ENCODE measurements at regions not wholly inside any gene's neighbourhood (a gene's known extent, or its start where the extent isn't known, plus 50 kb on each side); places are given as distances from the start of the nearest gene placed in this dataset.

DNA sequence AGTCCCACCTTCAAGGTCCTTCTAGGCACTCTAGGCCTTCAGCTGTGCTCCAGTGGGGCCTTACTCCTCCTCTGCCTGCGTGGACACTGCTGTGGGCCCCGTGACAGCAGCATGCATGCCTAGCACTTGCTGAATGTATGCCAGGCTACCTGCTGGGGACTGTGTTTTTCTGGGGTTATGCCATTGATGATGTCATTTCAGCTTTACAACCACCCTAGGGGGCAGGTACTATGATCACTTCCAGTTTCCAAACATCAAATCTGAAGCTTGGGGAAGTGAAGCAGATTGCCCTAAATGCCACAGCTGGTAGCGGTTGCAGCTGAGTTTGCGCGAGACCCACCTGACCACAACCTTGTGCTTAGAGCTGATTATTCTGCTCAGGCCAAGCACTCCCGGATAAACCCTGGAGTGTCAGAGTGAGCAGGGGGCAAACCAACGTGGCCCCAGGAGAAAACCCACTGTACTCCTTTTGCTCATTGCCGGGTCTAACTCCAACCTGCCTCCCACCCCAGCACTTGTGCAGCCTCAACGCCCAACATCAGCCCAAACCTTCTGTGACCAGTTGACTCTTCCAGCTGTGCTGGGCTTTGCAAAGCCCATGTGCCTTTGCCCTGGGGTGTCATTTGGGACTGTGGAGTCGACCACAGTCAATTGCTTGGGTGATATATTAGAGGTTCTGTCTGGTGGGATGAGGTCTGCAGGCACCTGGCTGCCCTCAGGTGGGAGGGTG lies 168.4 kb downstream of the ENGASE start:
- peak in 1 of 3 donors; percentile 22 for DNase-seq
- Histone ChIP-seq H3K9me3 (no peaks in the 10 kb centered on the region), H3K27ac (no peak overlapping the region), H3K4me3 (no peak overlapping the region), H3K36me3 (no peaks in the 10 kb centered on the region), H3K4me1 (no peaks in the 10 kb centered on the region), H3K27me3 (no peaks in the 10 kb centered on the region)
- TF ChIP-seq POLR2A (IDR thresholded peaks at IDR 0.05): no peak
- TF ChIP-seq, protein P1, sequence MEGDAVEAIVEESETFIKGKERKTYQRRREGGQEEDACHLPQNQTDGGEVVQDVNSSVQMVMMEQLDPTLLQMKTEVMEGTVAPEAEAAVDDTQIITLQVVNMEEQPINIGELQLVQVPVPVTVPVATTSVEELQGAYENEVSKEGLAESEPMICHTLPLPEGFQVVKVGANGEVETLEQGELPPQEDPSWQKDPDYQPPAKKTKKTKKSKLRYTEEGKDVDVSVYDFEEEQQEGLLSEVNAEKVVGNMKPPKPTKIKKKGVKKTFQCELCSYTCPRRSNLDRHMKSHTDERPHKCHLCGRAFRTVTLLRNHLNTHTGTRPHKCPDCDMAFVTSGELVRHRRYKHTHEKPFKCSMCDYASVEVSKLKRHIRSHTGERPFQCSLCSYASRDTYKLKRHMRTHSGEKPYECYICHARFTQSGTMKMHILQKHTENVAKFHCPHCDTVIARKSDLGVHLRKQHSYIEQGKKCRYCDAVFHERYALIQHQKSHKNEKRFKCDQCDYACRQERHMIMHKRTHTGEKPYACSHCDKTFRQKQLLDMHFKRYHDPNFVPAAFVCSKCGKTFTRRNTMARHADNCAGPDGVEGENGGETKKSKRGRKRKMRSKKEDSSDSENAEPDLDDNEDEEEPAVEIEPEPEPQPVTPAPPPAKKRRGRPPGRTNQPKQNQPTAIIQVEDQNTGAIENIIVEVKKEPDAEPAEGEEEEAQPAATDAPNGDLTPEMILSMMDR (IDR thresholded peaks at IDR 0.05): no peak

DNA sequence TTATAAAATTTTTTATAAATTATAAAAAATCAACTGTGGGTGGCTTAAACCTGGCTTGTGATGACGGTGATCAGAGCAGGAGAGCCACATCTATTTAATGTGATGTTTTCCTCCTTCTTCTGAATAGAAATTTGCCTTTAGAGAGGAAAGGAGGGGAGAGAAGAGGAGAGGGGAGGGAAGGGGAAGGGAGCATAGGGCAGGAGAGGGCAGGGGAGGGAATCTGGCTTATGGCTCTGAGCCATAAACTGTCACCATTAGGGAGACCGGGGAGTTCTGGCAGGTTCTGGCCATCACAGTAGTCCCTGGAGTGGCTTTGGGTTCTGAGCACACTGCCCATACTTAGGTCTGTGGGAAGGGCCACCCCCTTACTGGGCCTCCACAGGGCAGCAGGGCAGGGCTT lies 167.8 kb downstream of the ENGASE start:
- Histone ChIP-seq H3K27me3 (no peaks in the 10 kb centered on the region), H3K36me3 (no peaks in the 10 kb centered on the region), H3K9me3 (no peaks in the 10 kb centered on the region), H3K4me1 (no peaks in the 10 kb centered on the region), H3K4me3 (no peak overlapping the region), H3K27ac (no peak overlapping the region)
- TF ChIP-seq POLR2A (IDR thresholded peaks at IDR 0.05): no peak
- TF ChIP-seq, protein P1 (IDR thresholded peaks at IDR 0.05): no peak
- DNase-seq: no peak

DNA sequence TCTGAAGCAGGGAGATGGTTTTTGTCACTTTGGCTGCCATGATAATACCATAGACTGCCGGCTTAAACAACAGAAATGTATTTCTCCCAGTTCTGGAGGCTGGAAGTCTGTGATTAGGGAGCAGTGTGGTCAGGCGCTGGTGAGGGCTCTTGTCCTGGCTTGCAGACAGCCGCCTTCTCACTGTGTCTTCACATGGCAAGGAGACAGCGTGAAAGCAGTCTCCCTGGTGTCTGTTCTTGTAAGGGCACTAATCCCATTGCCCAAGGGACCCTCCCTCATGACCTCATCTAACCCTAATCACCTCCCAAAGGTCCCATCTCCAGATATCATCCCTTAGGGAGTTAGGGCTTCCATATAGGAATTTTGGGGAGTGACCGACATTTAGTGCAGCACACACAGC lies 167.0 kb downstream of the ENGASE start:
- DNase-seq: no peak

DNA sequence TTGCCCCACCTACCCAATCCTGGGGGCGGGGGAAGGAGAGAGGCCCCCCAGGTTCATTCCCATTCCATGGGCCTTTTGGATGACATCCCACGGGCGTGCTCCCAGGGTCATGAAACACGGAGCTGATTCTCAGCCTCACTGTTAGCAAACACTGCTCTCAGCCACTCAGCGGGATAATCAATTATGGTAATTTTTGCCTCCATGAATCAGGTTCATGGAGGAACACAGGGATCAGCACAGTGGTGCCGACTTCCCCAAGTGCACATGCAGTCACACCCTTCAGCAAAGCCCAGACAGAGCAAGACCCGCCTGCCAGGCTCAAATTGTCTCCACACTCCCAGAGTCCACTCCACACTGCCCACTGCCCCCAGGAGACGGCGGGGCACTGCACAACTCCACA lies 164.6 kb downstream of the ENGASE start:
- DNase-seq: no peak
- Histone ChIP-seq H3K9me3 (no peaks in the 10 kb centered on the region), H3K4me3 (no peak overlapping the region), H3K4me1 (no peaks in the 10 kb centered on the region), H3K27ac (no peak overlapping the region), H3K36me3 (no peaks in the 10 kb centered on the region), H3K27me3 (no peaks in the 10 kb centered on the region)
- TF ChIP-seq, protein P1 (IDR thresholded peaks at IDR 0.05): no peak
- no peak for TF ChIP-seq POLR2A (IDR thresholded peaks at IDR 0.05)

More for the DNA sequence above, 167.0 kb downstream of the ENGASE start:
- TF ChIP-seq, protein P1 (IDR thresholded peaks at IDR 0.05): no peak
- no peak for TF ChIP-seq POLR2A (IDR thresholded peaks at IDR 0.05)
- Histone ChIP-seq H3K27me3 (no peaks in the 10 kb centered on the region), H3K36me3 (no peaks in the 10 kb centered on the region), H3K4me1 (no peaks in the 10 kb centered on the region), H3K4me3 (no peak overlapping the region), H3K9me3 (no peaks in the 10 kb centered on the region), H3K27ac (no peak overlapping the region)

DNA sequence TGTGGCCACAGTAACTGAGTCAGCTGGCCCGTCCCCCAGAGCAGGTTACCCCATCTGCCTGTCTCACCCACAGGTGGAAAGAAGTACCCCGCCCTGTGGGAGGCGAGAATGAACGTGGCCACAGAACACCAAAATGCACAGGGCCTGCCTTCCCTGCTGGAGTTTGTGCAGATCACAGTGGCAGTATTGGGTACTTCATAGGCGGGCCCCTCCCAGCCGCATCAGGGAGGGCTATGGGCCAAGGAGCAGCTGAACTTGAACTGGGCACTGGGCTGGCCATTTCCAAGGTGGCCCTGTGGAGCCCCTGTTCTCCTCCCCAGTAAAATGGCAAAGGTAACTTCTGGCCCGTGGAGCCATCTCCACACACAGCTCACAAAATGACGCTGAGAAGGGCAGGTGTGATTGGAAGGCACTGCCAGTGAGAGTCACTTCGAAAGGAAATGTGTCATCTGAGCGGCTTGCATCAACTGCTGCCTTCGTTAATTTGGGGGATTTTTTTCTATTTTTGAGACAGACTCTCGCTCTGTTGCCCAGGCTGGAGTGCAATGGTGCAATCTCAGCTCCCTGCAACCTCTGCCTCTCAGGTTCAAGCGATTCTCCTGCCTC lies 162.9 kb downstream of the ENGASE start:
- Histone ChIP-seq H3K36me3 (no peaks in the 10 kb centered on the region), H3K4me3 (no peak overlapping the region), H3K9me3 (no peaks in the 10 kb centered on the region), H3K27me3 (no peaks in the 10 kb centered on the region), H3K27ac (no peak overlapping the region), H3K4me1 (no peaks in the 10 kb centered on the region)
- no peak for DNase-seq
- TF ChIP-seq, protein P1 (IDR thresholded peaks at IDR 0.05): no peak
- no peak for TF ChIP-seq POLR2A (IDR thresholded peaks at IDR 0.05)
